ENCODE measurements at regions not wholly inside any gene's neighbourhood (a gene's known extent, or its start where the extent isn't known, plus 50 kb on each side); places are given as distances from the start of the nearest gene placed in this dataset.
A peak's percentile ranks its signal among the peaks of the same experiment; 100 is the strongest.

DNA sequence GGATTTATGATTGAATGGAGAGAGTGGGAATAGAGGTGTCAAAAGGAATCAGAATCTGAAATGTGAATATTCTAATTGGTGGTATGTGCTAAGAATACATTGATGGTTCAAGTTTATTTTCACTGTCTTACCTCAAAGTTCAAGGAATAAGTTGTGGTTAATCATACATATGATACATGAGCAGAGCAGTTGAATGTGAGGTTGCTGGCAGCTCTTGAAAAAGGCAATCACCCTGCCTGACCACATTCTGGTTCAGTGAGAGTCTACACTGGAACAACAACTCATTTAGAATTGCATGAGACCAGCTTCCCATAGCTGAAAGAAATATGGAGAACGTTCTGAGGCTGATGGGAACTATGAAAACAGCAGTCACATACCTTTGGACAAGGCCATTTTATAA lies 68.3 kb upstream of the ARHGAP29 start:
- H3K9ac ChIP-seq (ENCODE audit: low read length) = no peak overlapping the region
- ChIA-PET POLR2A (no interaction called here), RAD21 (ENCODE audit: low non-redundant PET in 1 of 2, low total read pairs in 2 of 2, uncharacterized antibody in 2 of 2, unreplicated experiment in 2 of 2) (no interaction called here), CTCF (no interaction called here)
- no peak overlapping the region for H3K4me3 ChIP-seq (replicated peaks in 1 of 2; ENCODE audit: low read depth in 1 of 2, low read length in 2 of 2)
- H3K9me2 ChIP-seq (ENCODE audit: insufficient read depth) = no peaks in the 10 kb centered on the region
- H4K20me1 ChIP-seq (ENCODE audit: insufficient read depth) = no peaks in the 10 kb centered on the region
- peak overlapping the region; percentile 8; the same call in 1 of the 2 replicates for H3K4me2 ChIP-seq (ENCODE audit: low read length)
- TF ChIP-seq, protein P1, sequence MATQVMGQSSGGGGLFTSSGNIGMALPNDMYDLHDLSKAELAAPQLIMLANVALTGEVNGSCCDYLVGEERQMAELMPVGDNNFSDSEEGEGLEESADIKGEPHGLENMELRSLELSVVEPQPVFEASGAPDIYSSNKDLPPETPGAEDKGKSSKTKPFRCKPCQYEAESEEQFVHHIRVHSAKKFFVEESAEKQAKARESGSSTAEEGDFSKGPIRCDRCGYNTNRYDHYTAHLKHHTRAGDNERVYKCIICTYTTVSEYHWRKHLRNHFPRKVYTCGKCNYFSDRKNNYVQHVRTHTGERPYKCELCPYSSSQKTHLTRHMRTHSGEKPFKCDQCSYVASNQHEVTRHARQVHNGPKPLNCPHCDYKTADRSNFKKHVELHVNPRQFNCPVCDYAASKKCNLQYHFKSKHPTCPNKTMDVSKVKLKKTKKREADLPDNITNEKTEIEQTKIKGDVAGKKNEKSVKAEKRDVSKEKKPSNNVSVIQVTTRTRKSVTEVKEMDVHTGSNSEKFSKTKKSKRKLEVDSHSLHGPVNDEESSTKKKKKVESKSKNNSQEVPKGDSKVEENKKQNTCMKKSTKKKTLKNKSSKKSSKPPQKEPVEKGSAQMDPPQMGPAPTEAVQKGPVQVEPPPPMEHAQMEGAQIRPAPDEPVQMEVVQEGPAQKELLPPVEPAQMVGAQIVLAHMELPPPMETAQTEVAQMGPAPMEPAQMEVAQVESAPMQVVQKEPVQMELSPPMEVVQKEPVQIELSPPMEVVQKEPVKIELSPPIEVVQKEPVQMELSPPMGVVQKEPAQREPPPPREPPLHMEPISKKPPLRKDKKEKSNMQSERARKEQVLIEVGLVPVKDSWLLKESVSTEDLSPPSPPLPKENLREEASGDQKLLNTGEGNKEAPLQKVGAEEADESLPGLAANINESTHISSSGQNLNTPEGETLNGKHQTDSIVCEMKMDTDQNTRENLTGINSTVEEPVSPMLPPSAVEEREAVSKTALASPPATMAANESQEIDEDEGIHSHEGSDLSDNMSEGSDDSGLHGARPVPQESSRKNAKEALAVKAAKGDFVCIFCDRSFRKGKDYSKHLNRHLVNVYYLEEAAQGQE (IDR thresholded peaks at IDR 0.05; ENCODE audit: low read depth) = no peak
- TF ChIP-seq, protein P2, sequence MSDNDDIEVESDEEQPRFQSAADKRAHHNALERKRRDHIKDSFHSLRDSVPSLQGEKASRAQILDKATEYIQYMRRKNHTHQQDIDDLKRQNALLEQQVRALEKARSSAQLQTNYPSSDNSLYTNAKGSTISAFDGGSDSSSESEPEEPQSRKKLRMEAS (IDR thresholded peaks at IDR 0.05) = no peak
- no peak for TF ChIP-seq YY1 (IDR thresholded peaks at IDR 0.05; ENCODE audit: extremely low read depth, insufficient replicate concordance, low read depth, low read length)
- no peak for DNase-seq (ENCODE audit: low read depth, low spot score)
- ATAC-seq = no peak
- no peak overlapping the region for H3K27ac ChIP-seq (ENCODE audit: low read depth, low read length)
- peaks cover 54 to 97% of the 10 kb centered on the region in 2 experiments for H3K4me1 ChIP-seq (ENCODE audit: control insufficient read depth in 1 of 2, insufficient read depth in 2 of 2, low read length in 2 of 2)
- H2AFZ ChIP-seq (ENCODE audit: low read depth, low read length, poor library complexity, severe bottlenecking) = no peak overlapping the region
- no TSS peak for BruUV-seq (replicated peaks)
- H3K9me3 ChIP-seq (ENCODE audit: control insufficient read depth in 1 of 2, insufficient read depth in 1 of 2, low read depth in 1 of 2, low read length in 2 of 2) = no peaks in the 10 kb centered on the region
- no peaks in the 10 kb centered on the region for H3K36me3 ChIP-seq (ENCODE audit: control insufficient read depth in 1 of 2, insufficient read depth in 2 of 2, low read length in 2 of 2)
- no peaks in the 10 kb centered on the region for H3K27me3 ChIP-seq (ENCODE audit: insufficient read depth, low read length)
- intact Hi-C loops (cut with micrococcal nuclease) = no loop called here
- no peaks in the 10 kb centered on the region for H3K79me2 ChIP-seq (ENCODE audit: insufficient read depth, low read length)

DNA sequence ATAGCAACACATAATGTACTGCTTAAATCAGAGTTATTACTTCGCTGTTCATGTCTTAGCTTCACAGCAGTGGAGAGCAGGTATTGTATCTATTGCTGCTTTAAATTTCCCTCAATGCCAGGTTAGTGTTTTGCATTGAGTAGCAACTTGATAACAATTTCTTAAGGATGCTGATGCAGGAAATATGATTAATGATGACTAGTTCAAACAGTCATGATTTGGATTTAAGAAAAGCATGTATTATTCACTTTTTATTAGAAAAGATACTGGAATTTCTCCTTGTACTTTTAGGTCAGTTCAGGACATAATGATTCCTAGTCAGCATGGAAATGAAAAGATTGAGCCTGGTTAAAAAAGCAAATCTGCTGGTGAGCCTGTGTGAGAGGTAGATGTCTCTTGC lies 67.2 kb upstream of the ARHGAP29 start:
- intact Hi-C loops (cut with micrococcal nuclease) = no loop called here
- H3K4me1 ChIP-seq (ENCODE audit: control insufficient read depth in 1 of 2, insufficient read depth in 2 of 2, low read length in 2 of 2) = peaks cover 50 to 97% of the 10 kb centered on the region in 2 experiments
- H3K9ac ChIP-seq (ENCODE audit: low read length) = peak overlapping the region; percentile 27
- no peaks in the 10 kb centered on the region for H3K9me3 ChIP-seq (ENCODE audit: control insufficient read depth in 1 of 2, insufficient read depth in 1 of 2, low read depth in 1 of 2, low read length in 2 of 2)
- no peaks in the 10 kb centered on the region for H4K20me1 ChIP-seq (ENCODE audit: insufficient read depth)
- no TSS peak for BruUV-seq (replicated peaks)
- ChIA-PET POLR2A (interaction anchor here (0.6 to 1.6 kb wide), 2 partner anchors 13 to 17 kb away, joined by 3 to 4 read pairs; no protein-coding TSS in a partner anchor), CTCF (no interaction called here), RAD21 (ENCODE audit: low non-redundant PET in 1 of 2, low total read pairs in 2 of 2, uncharacterized antibody in 2 of 2, unreplicated experiment in 2 of 2) (no interaction called here)
- no peak for DNase-seq (ENCODE audit: low read depth, low spot score)
- H2AFZ ChIP-seq (ENCODE audit: low read depth, low read length, poor library complexity, severe bottlenecking) = no peak overlapping the region
- H3K27me3 ChIP-seq (ENCODE audit: insufficient read depth, low read length) = no peaks in the 10 kb centered on the region
- no peak overlapping the region for H3K27ac ChIP-seq (ENCODE audit: low read depth, low read length)
- H3K36me3 ChIP-seq (ENCODE audit: control insufficient read depth in 1 of 2, insufficient read depth in 2 of 2, low read length in 2 of 2) = no peaks in the 10 kb centered on the region
- ATAC-seq = no peak
- H3K4me2 ChIP-seq (ENCODE audit: low read length) = peak overlapping the region; percentile 4
- H3K4me3 ChIP-seq (replicated peaks in 1 of 2; ENCODE audit: low read depth in 1 of 2, low read length in 2 of 2) = no peak overlapping the region
- no peaks in the 10 kb centered on the region for H3K79me2 ChIP-seq (ENCODE audit: insufficient read depth, low read length)
- H3K9me2 ChIP-seq (ENCODE audit: insufficient read depth) = no peaks in the 10 kb centered on the region
- TF ChIP-seq ZNF274 (IDR thresholded peaks at IDR 0.05; ENCODE audit: low read depth, low read length) (no peak), SIN3A (IDR thresholded peaks at IDR 0.05; ENCODE audit: low read depth) (no peak), ZFX (IDR thresholded peaks at IDR 0.05) (no peak), POLR2AphosphoS5 (IDR thresholded peaks at IDR 0.05; ENCODE audit: low read depth, low read length) (no peak), EGR1 (IDR thresholded peaks at IDR 0.05; ENCODE audit: low read depth) (no peak), YY1 (IDR thresholded peaks at IDR 0.05; ENCODE audit: extremely low read depth, insufficient replicate concordance, low read depth, low read length) (no peak), POLR2A (IDR thresholded peaks at IDR 0.05; ENCODE audit: borderline replicate concordance, extremely low read depth, insufficient read depth, insufficient read length) (no peak), SP1 (IDR thresholded peaks at IDR 0.05; ENCODE audit: low read depth) (peak; percentile 25; the same call in 1 of the 2 replicates), CBX3 (IDR thresholded peaks at IDR 0.05; ENCODE audit: low read depth) (peak; percentile 6; the same call in 1 of the 2 replicates)
- TF ChIP-seq, protein P1 (IDR thresholded peaks at IDR 0.05; ENCODE audit: low read depth) = no peak

All from HCT116 (cell line).